ENCODE measurements at regions not wholly inside any gene's neighbourhood (a gene's known extent, or its start where the extent isn't known, plus 50 kb on each side); places are given as distances from the start of the nearest gene placed in this dataset.

DNA sequence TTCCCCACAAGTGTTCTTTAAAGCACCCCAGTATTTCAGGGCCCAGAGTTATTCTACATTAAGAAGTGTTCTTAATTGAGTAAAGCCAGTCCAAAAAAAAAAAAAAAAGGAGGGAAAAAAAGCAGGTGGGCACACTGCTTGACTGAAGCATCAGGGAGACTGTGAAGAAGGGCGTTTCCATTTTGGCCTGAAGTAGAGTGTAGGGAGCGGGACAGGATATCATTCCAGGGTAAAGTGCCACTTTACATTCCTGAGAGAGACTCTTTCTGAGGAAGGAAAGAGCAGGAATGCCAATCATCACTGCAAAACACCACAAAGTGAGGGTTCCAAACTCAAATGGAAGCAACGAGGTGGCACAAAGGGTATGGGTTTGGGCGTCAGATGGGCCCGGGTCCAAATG is 54.1 kb upstream of the BEND6 start:
- H3K9me3 ChIP-seq (ENCODE audit: control insufficient read depth, low read depth, low read length) = no peaks in the 10 kb centered on the region
- no peak overlapping the region for H2BK120ac ChIP-seq (ENCODE audit: low read depth, low read length, poor library complexity, severe bottlenecking)
- no peak overlapping the region for H3K4ac ChIP-seq (ENCODE audit: low read depth, low read length)
- H3K56ac ChIP-seq (ENCODE audit: insufficient read length, low read depth, low read length) = no peak overlapping the region
- H3K23ac ChIP-seq (ENCODE audit: insufficient read length, low read depth, low read length) = no peak overlapping the region
- H3K27ac Mint-ChIP-seq = no peak overlapping the region
- H2AK5ac ChIP-seq (ENCODE audit: insufficient read length, low read length) = no peak overlapping the region
- H3K79me2 ChIP-seq (ENCODE audit: insufficient read depth, low read length) = no peaks in the 10 kb centered on the region
- H2AFZ ChIP-seq (ENCODE audit: low read length) = no peak overlapping the region
- H3K79me1 ChIP-seq (ENCODE audit: insufficient read depth, low read depth, low read length, poor library complexity, severe bottlenecking) = no peaks in the 10 kb centered on the region
- TF ChIP-seq, protein P1, sequence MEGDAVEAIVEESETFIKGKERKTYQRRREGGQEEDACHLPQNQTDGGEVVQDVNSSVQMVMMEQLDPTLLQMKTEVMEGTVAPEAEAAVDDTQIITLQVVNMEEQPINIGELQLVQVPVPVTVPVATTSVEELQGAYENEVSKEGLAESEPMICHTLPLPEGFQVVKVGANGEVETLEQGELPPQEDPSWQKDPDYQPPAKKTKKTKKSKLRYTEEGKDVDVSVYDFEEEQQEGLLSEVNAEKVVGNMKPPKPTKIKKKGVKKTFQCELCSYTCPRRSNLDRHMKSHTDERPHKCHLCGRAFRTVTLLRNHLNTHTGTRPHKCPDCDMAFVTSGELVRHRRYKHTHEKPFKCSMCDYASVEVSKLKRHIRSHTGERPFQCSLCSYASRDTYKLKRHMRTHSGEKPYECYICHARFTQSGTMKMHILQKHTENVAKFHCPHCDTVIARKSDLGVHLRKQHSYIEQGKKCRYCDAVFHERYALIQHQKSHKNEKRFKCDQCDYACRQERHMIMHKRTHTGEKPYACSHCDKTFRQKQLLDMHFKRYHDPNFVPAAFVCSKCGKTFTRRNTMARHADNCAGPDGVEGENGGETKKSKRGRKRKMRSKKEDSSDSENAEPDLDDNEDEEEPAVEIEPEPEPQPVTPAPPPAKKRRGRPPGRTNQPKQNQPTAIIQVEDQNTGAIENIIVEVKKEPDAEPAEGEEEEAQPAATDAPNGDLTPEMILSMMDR (conservative IDR thresholded peaks at IDR 0.05) = no peak
- H4K8ac ChIP-seq (replicated peaks; ENCODE audit: insufficient read length, low read depth, low read length) = no peak overlapping the region
- H4K20me1 ChIP-seq (ENCODE audit: control insufficient read depth, insufficient read depth, insufficient read length) = no peaks in the 10 kb centered on the region
- H3K9me3 Mint-ChIP-seq = peaks cover 6 to 8% of the 10 kb centered on the region in 2 experiments; a peak in 4 of 5 replicates
- peaks cover 6 to 15% (median 6%) of the 10 kb centered on the region in 3 experiments for H3K36me3 Mint-ChIP-seq (ENCODE audit: insufficient read depth in 1 of 3, low read depth in 3 of 3)
- H3K27me3 Mint-ChIP-seq (ENCODE audit: low read depth) = no peaks in the 10 kb centered on the region; the same call in 1 of the 2 replicates
- H3K9ac ChIP-seq (ENCODE audit: extremely low read depth, insufficient read length, low read length) = no peak overlapping the region
- H2BK5ac ChIP-seq (ENCODE audit: insufficient read length, low read length) = no peak overlapping the region
- no peak overlapping the region for H3K14ac ChIP-seq (ENCODE audit: insufficient read depth, low read length)
- H3T11ph ChIP-seq (ENCODE audit: low read length) = no peak overlapping the region
- no peak overlapping the region for H2BK12ac ChIP-seq (ENCODE audit: insufficient read length, low read depth, low read length)
- no peak overlapping the region for H2BK20ac ChIP-seq (ENCODE audit: low read depth, low read length, poor library complexity, severe bottlenecking)
- no peak overlapping the region for H2BK15ac ChIP-seq (ENCODE audit: low read depth, low read length)
- peaks cover 18 to 21% of the 10 kb centered on the region in 2 experiments for H3K4me1 Mint-ChIP-seq
- no peaks in the 10 kb centered on the region for H3K27me3 ChIP-seq (ENCODE audit: insufficient read depth, low read length)
- peaks cover 3% of the 10 kb centered on the region for H3K23me2 ChIP-seq (ENCODE audit: insufficient read length, low read depth, low read length, poor library complexity, severe bottlenecking)
- H3K27ac ChIP-seq (ENCODE audit: insufficient read length, low read depth, low read length) = no peak overlapping the region
- DNase-seq = no peak
- H3K4me3 Mint-ChIP-seq = no peak overlapping the region
- no peak overlapping the region for H3K4me2 ChIP-seq (ENCODE audit: insufficient read depth, insufficient read length, low read length)
- H4K91ac ChIP-seq (ENCODE audit: insufficient read length, low read depth, low read length) = no peak overlapping the region
- H3K18ac ChIP-seq (ENCODE audit: insufficient read length, low read depth, low read length) = no peak overlapping the region
- H4K5ac ChIP-seq (ENCODE audit: insufficient read length, low read depth, low read length) = no peak overlapping the region
- no CpG with 5 or more reads among the region's 5 CpGs for WGBS (ENCODE audit: extremely low coverage, insufficient read length, low lambda C conversion rate)
- H3K4me1 ChIP-seq (ENCODE audit: insufficient read depth, low read length) = peaks cover 2% of the 10 kb centered on the region; the same call in 1 of the 2 replicates
